ENCODE measurements at regions not wholly inside any gene's neighbourhood (a gene's known extent, or its start where the extent isn't known, plus 50 kb on each side); places are given as distances from the start of the nearest gene placed in this dataset.
"Not testable (repeated sequence)": the region's sequence is repeated elsewhere in the genome, so short reads cannot be mapped to it uniquely, and the experiment has no call there.

- Histone ChIP-seq H2AFZ (ENCODE audit: low read depth, low read length, severe bottlenecking) (no peak overlapping the region), H3K27ac (ENCODE audit: low read depth, low read length) (no peak overlapping the region), H3F3A (ENCODE audit: insufficient read depth) (no peaks in the 10 kb centered on the region), H3K9me2 (replicated peaks; ENCODE audit: insufficient read depth, low read length) (no peaks in the 10 kb centered on the region), H3K79me2 (ENCODE audit: insufficient read depth, low read length) (no peaks in the 10 kb centered on the region), H3K27me3 (ENCODE audit: low read length) (no peaks in the 10 kb centered on the region), H4K20me1 (ENCODE audit: low read depth, low read length) (no peaks in the 10 kb centered on the region), H3K9ac (ENCODE audit: low read length) (no peak overlapping the region), H3K4me3 (ENCODE audit: insufficient read depth, low read length, poor library complexity, severe bottlenecking) (no peak overlapping the region), H3K4me2 (ENCODE audit: low read depth, low read length, poor library complexity, severe bottlenecking) (no peak overlapping the region), H3K36me3 (ENCODE audit: low read length) (no peaks in the 10 kb centered on the region), H3K9me3 (ENCODE audit: insufficient read depth, low read length) (no peaks in the 10 kb centered on the region)
- TF ChIP-seq CTCF (IDR thresholded peaks at IDR 0.05; ENCODE audit: insufficient read depth, low read length, poor library complexity, severe bottlenecking) (no peak), EZH2phosphoT487 (conservative IDR thresholded peaks at IDR 0.05; ENCODE audit: low read length) (no peak)
These were observed 186.1 kb downstream of the TMEM114 start for GRCh38 chr16:8403978-8404749.

GRCh38 chr16:8402981-8403843, 187.1 kb downstream of the TMEM114 start:
- TF ChIP-seq EZH2phosphoT487 (conservative IDR thresholded peaks at IDR 0.05; ENCODE audit: low read length) (no peak), CTCF (IDR thresholded peaks at IDR 0.05; ENCODE audit: insufficient read depth, low read length, poor library complexity, severe bottlenecking) (no peak)
- H3K4me2 ChIP-seq (ENCODE audit: low read depth, low read length, poor library complexity, severe bottlenecking) = no peak overlapping the region
- no peaks in the 10 kb centered on the region for H3K9me3 ChIP-seq (ENCODE audit: insufficient read depth, low read length)
- no peaks in the 10 kb centered on the region for H3K27me3 ChIP-seq (ENCODE audit: low read length)
- no peak overlapping the region for H3K27ac ChIP-seq (ENCODE audit: low read depth, low read length)
- H3K9me2 ChIP-seq (replicated peaks; ENCODE audit: insufficient read depth, low read length) = no peaks in the 10 kb centered on the region
- no peak overlapping the region for H3K9ac ChIP-seq (ENCODE audit: low read length)
- H3K79me2 ChIP-seq (ENCODE audit: insufficient read depth, low read length) = no peaks in the 10 kb centered on the region
- no peak overlapping the region for H2AFZ ChIP-seq (ENCODE audit: low read depth, low read length, severe bottlenecking)
- H4K20me1 ChIP-seq (ENCODE audit: low read depth, low read length) = no peaks in the 10 kb centered on the region
- no peaks in the 10 kb centered on the region for H3F3A ChIP-seq (ENCODE audit: insufficient read depth)
- no peak overlapping the region for H3K4me3 ChIP-seq (ENCODE audit: insufficient read depth, low read length, poor library complexity, severe bottlenecking)
- no peaks in the 10 kb centered on the region for H3K36me3 ChIP-seq (ENCODE audit: low read length)

- H2AFZ ChIP-seq (ENCODE audit: low read depth, low read length, severe bottlenecking); H3K27me3 ChIP-seq (ENCODE audit: low read length); H3K9me2 ChIP-seq (replicated peaks; ENCODE audit: insufficient read depth, low read length); H3K9ac ChIP-seq (ENCODE audit: low read length); H3F3A ChIP-seq (ENCODE audit: insufficient read depth); H3K27ac ChIP-seq (ENCODE audit: low read depth, low read length); H3K4me3 ChIP-seq (ENCODE audit: insufficient read depth, low read length, poor library complexity, severe bottlenecking); H3K4me2 ChIP-seq (ENCODE audit: low read depth, low read length, poor library complexity, severe bottlenecking); H3K36me3 ChIP-seq (ENCODE audit: low read length); H3K79me2 ChIP-seq (ENCODE audit: insufficient read depth, low read length); H3K9me3 ChIP-seq (ENCODE audit: insufficient read depth, low read length); H4K20me1 ChIP-seq (ENCODE audit: low read depth, low read length): not testable (repeated sequence)
These were observed 189.6 kb downstream of the TMEM114 start for GRCh38 chr16:8400683-8401082.

GRCh38 chr16:8398548-8398947, 191.8 kb downstream of the TMEM114 start:
- no peaks in the 10 kb centered on the region for H3K79me2 ChIP-seq (ENCODE audit: insufficient read depth, low read length)
- no peaks in the 10 kb centered on the region for H3K27me3 ChIP-seq (ENCODE audit: low read length)
- TF ChIP-seq CTCF (IDR thresholded peaks at IDR 0.05; ENCODE audit: insufficient read depth, low read length, poor library complexity, severe bottlenecking) (no peak), EZH2phosphoT487 (conservative IDR thresholded peaks at IDR 0.05; ENCODE audit: low read length) (no peak)
- H3K4me2 ChIP-seq (ENCODE audit: low read depth, low read length, poor library complexity, severe bottlenecking) = no peak overlapping the region
- H2AFZ ChIP-seq (ENCODE audit: low read depth, low read length, severe bottlenecking) = no peak overlapping the region
- H4K20me1 ChIP-seq (ENCODE audit: low read depth, low read length) = no peaks in the 10 kb centered on the region
- H3K4me3 ChIP-seq (ENCODE audit: insufficient read depth, low read length, poor library complexity, severe bottlenecking) = no peak overlapping the region
- H3K27ac ChIP-seq (ENCODE audit: low read depth, low read length) = no peak overlapping the region
- no peak overlapping the region for H3K9ac ChIP-seq (ENCODE audit: low read length)
- H3K9me3 ChIP-seq (ENCODE audit: insufficient read depth, low read length) = no peaks in the 10 kb centered on the region
- H3K36me3 ChIP-seq (ENCODE audit: low read length) = no peaks in the 10 kb centered on the region
- H3F3A ChIP-seq (ENCODE audit: insufficient read depth) = no peaks in the 10 kb centered on the region
- H3K9me2 ChIP-seq (replicated peaks; ENCODE audit: insufficient read depth, low read length) = no peaks in the 10 kb centered on the region
